ENCODE measurements at regions not wholly inside any gene's neighbourhood (a gene's known extent, or its start where the extent isn't known, plus 50 kb on each side); places are given as distances from the start of the nearest gene placed in this dataset.
"Not testable (repeated sequence)": the region's sequence is repeated elsewhere in the genome, so short reads cannot be mapped to it uniquely, and the experiment has no call there.

GRCh38 chr4:156517546-156517945, 454.1 kb downstream of the PDGFC start:
- H3K36me3 Mint-ChIP-seq, result no peaks in the 10 kb centered on the region
- ATAC-seq (no peak), DNase-seq (no peak)
- no peak overlapping the region for H3K27ac Mint-ChIP-seq
- H3K4me3 Mint-ChIP-seq, result no peak overlapping the region
- peaks cover 0 to 8% (median 0%) of the 10 kb centered on the region in 9 donors for H3K9me3 Mint-ChIP-seq
- POLR2A ChIA-PET, result no interaction called here
- no peaks in the 10 kb centered on the region for H3K27me3 Mint-ChIP-seq
- no peaks in the 10 kb centered on the region for H3K4me1 Mint-ChIP-seq

GRCh38 chr4:156516698-156517097, 454.9 kb downstream of the PDGFC start:
- POLR2A ChIA-PET, result no interaction called here
- ATAC-seq, result no peak
- Mint-ChIP-seq H3K9me3 (peaks cover 0 to 4% (median 0%) of the 10 kb centered on the region in 9 donors), H3K4me3 (no peak overlapping the region), H3K36me3 (no peaks in the 10 kb centered on the region), H3K27me3 (no peaks in the 10 kb centered on the region), H3K4me1 (no peaks in the 10 kb centered on the region), H3K27ac (no peak overlapping the region)
- no peak for DNase-seq

GRCh38 chr4:156515295-156515694, 456.3 kb downstream of the PDGFC start:
- ATAC-seq, result no peak

GRCh38 chr4:156512622-156513021, 459.0 kb downstream of the PDGFC start:
- no peak for DNase-seq
- peaks cover 0 to 21% (median 7%) of the 10 kb centered on the region in 9 donors for H3K9me3 Mint-ChIP-seq
- no peaks in the 10 kb centered on the region for H3K36me3 Mint-ChIP-seq
- no peaks in the 10 kb centered on the region for H3K4me1 Mint-ChIP-seq
- H3K4me3 Mint-ChIP-seq, result no peak overlapping the region
- H3K27me3 Mint-ChIP-seq, result no peaks in the 10 kb centered on the region
- no peak overlapping the region for H3K27ac Mint-ChIP-seq
- POLR2A ChIA-PET, result no interaction called here
- no peak for ATAC-seq

More at GRCh38 chr4:156515295-156515694, 456.3 kb downstream of the PDGFC start:
- Mint-ChIP-seq H3K4me3 (no peak overlapping the region), H3K4me1 (no peaks in the 10 kb centered on the region), H3K27me3 (no peaks in the 10 kb centered on the region), H3K9me3 (peaks cover 0 to 5% (median 0%) of the 10 kb centered on the region in 9 donors), H3K27ac (no peak overlapping the region), H3K36me3 (no peaks in the 10 kb centered on the region)
- no peak for DNase-seq
- POLR2A ChIA-PET, result no interaction called here

GRCh38 chr4:156509921-156510320, 461.7 kb downstream of the PDGFC start:
- POLR2A ChIA-PET, H3K36me3 Mint-ChIP-seq, H3K27me3 Mint-ChIP-seq, DNase-seq, H3K4me3 Mint-ChIP-seq, H3K27ac Mint-ChIP-seq, ATAC-seq, H3K4me1 Mint-ChIP-seq: not testable (repeated sequence)
- H3K9me3 Mint-ChIP-seq, result peaks cover 0 to 32% (median 8%) of the 10 kb centered on the region in 9 donors

GRCh38 chr4:156505341-156505955, 466.2 kb downstream of the PDGFC start:
- Mint-ChIP-seq H3K36me3 (no peaks in the 10 kb centered on the region), H3K4me3 (no peak overlapping the region), H3K9me3 (peaks cover 6 to 45% (median 9%) of the 10 kb centered on the region in 9 donors), H3K4me1 (no peaks in the 10 kb centered on the region), H3K27ac (no peak overlapping the region), H3K27me3 (peaks cover 0 to 3% (median 0%) of the 10 kb centered on the region in 5 donors)
- ATAC-seq, result no peak
- POLR2A ChIA-PET, result no interaction called here
- DNase-seq, result no peak

GRCh38 chr4:156503119-156503518, 468.5 kb downstream of the PDGFC start:
- Mint-ChIP-seq H3K36me3 (no peaks in the 10 kb centered on the region), H3K4me1 (no peaks in the 10 kb centered on the region), H3K27me3 (peaks cover 0 to 3% (median 0%) of the 10 kb centered on the region in 5 donors), H3K9me3 (peaks cover 2 to 37% (median 7%) of the 10 kb centered on the region in 9 donors), H3K27ac (no peak overlapping the region), H3K4me3 (no peak overlapping the region)
- POLR2A ChIA-PET, result no interaction called here
- DNase-seq (no peak), ATAC-seq (no peak)

GRCh38 chr4:156501962-156502361, 469.6 kb downstream of the PDGFC start:
- Mint-ChIP-seq H3K4me3 (no peak overlapping the region), H3K9me3 (peaks cover 0 to 25% (median 4%) of the 10 kb centered on the region in 9 donors), H3K36me3 (no peaks in the 10 kb centered on the region), H3K27me3 (peaks cover 0 to 3% (median 0%) of the 10 kb centered on the region in 5 donors), H3K4me1 (no peaks in the 10 kb centered on the region), H3K27ac (no peak overlapping the region)
- POLR2A ChIA-PET, result no interaction called here
- ATAC-seq, result no peak
- no peak for DNase-seq

- H3K36me3 Mint-ChIP-seq, result no peaks in the 10 kb centered on the region
- no peaks in the 10 kb centered on the region for H3K27me3 Mint-ChIP-seq
- POLR2A ChIA-PET, result no interaction called here
- H3K4me1 Mint-ChIP-seq, result no peaks in the 10 kb centered on the region
- no peak overlapping the region for H3K27ac Mint-ChIP-seq
- no peak for DNase-seq
- H3K4me3 Mint-ChIP-seq, result no peak overlapping the region
- ATAC-seq, result no peak
- peaks cover 0 to 17% (median 4%) of the 10 kb centered on the region in 9 donors for H3K9me3 Mint-ChIP-seq
These were observed 471.9 kb downstream of the PDGFC start for GRCh38 chr4:156499684-156500083.

- POLR2A ChIA-PET, result no interaction called here
- ATAC-seq, result no peak
- no peak for DNase-seq
- Mint-ChIP-seq H3K4me3 (no peak overlapping the region), H3K27ac (no peak overlapping the region), H3K27me3 (no peaks in the 10 kb centered on the region), H3K4me1 (no peaks in the 10 kb centered on the region), H3K36me3 (no peaks in the 10 kb centered on the region), H3K9me3 (peaks cover 0 to 7% (median 0%) of the 10 kb centered on the region in 9 donors)
These were observed 474.1 kb downstream of the PDGFC start for GRCh38 chr4:156497486-156497885.

- no peak overlapping the region for H3K4me3 Mint-ChIP-seq
- no peak for ATAC-seq
- H3K27ac Mint-ChIP-seq, result no peak overlapping the region
- DNase-seq, result no peak
- no peaks in the 10 kb centered on the region for H3K36me3 Mint-ChIP-seq
- no peaks in the 10 kb centered on the region for H3K4me1 Mint-ChIP-seq
- POLR2A ChIA-PET, result no interaction called here
- H3K9me3 Mint-ChIP-seq, result peaks cover 0 to 3% (median 0%) of the 10 kb centered on the region in 9 donors
- H3K27me3 Mint-ChIP-seq, result no peaks in the 10 kb centered on the region
These were observed 474.8 kb downstream of the PDGFC start for GRCh38 chr4:156496797-156497196.

- H3K27ac Mint-ChIP-seq, result no peak overlapping the region
- H3K4me3 Mint-ChIP-seq, result no peak overlapping the region
- no peak for DNase-seq
- H3K36me3 Mint-ChIP-seq, result no peaks in the 10 kb centered on the region
- no peaks in the 10 kb centered on the region for H3K27me3 Mint-ChIP-seq
- H3K9me3 Mint-ChIP-seq, result peaks cover 0 to 3% (median 0%) of the 10 kb centered on the region in 9 donors
- no peaks in the 10 kb centered on the region for H3K4me1 Mint-ChIP-seq
- POLR2A ChIA-PET, result no interaction called here
- ATAC-seq, result no peak
These were observed 475.8 kb downstream of the PDGFC start for GRCh38 chr4:156495836-156496235.

GRCh38 chr4:156495091-156495490, 476.5 kb downstream of the PDGFC start:
- no peak for DNase-seq
- no peaks in the 10 kb centered on the region for H3K27me3 Mint-ChIP-seq
- H3K9me3 Mint-ChIP-seq, result peaks cover 0 to 3% (median 0%) of the 10 kb centered on the region in 9 donors
- H3K4me1 Mint-ChIP-seq, result no peaks in the 10 kb centered on the region
- no peaks in the 10 kb centered on the region for H3K36me3 Mint-ChIP-seq
- H3K27ac Mint-ChIP-seq, result no peak overlapping the region
- no peak for ATAC-seq
- POLR2A ChIA-PET, result no interaction called here
- H3K4me3 Mint-ChIP-seq, result no peak overlapping the region

- peaks cover 0 to 3% (median 0%) of the 10 kb centered on the region in 9 donors for H3K9me3 Mint-ChIP-seq
- H3K27ac Mint-ChIP-seq, result no peak overlapping the region
- H3K4me3 Mint-ChIP-seq, result no peak overlapping the region
- no peaks in the 10 kb centered on the region for H3K27me3 Mint-ChIP-seq
- ATAC-seq (no peak), DNase-seq (no peak)
- no peaks in the 10 kb centered on the region for H3K36me3 Mint-ChIP-seq
- H3K4me1 Mint-ChIP-seq, result no peaks in the 10 kb centered on the region
- POLR2A ChIA-PET, result no interaction called here
These were observed 477.7 kb downstream of the PDGFC start for GRCh38 chr4:156493858-156494257.
